ENCODE measurements at regions not wholly inside any gene's neighbourhood (a gene's known extent, or its start where the extent isn't known, plus 50 kb on each side); places are given as distances from the start of the nearest gene placed in this dataset.
"Not testable (repeated sequence)": the region's sequence is repeated elsewhere in the genome, so short reads cannot be mapped to it uniquely, and the experiment has no call there.

GRCh38 chr2:125224830-125225229 lies 1199.7 kb downstream of the CNTNAP5 start:
- no peak for ATAC-seq

GRCh38 chr2:125227843-125228392 lies 1202.8 kb downstream of the CNTNAP5 start:
- ATAC-seq: no peak

DNA sequence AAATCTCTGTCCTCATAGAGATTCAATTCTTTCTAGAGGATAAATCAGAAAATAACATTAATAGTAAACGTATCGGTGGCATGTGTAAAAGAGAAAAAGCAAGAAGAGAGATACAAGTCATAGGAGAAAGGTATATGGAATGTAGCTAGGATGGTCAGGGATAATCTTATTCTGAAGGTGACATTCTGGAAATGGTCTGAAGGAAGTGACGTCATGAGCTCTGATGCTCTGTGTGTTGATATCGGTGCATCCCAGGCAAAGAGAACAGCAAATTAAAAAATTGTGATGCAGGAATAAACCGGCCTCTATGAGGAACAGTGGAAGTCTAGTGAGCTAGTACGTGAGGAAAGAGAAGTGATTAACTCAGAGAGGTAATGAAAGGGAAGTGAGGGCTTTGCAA lies 1215.8 kb downstream of the CNTNAP5 start:
- ATAC-seq: no peak

- ATAC-seq: no peak
Observed at GRCh38 chr2:125243074-125243473, 1218.0 kb downstream of the CNTNAP5 start.

DNA sequence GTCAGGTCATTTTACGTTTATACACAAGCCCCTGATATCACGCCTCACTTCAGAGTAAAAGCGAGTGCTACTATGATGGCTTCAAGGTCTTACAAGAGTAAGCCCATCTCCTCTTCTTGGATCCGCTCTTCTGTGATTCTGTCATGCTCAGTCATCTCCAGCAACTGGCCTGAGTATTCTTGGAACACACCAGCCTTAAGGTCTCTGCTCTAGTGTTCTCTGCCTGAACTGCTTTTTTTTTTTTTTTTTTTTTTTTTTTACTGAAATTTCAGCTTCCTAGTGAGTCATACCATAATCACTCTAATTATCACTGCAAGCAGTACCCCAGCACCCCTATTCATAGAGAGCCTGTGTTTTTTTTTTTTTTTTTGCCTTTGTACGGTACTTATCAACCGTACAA lies 1228.9 kb downstream of the CNTNAP5 start:
- no peak for ATAC-seq

GRCh38 chr2:125259451-125259850 lies 1234.4 kb downstream of the CNTNAP5 start:
- ATAC-seq: no peak

DNA sequence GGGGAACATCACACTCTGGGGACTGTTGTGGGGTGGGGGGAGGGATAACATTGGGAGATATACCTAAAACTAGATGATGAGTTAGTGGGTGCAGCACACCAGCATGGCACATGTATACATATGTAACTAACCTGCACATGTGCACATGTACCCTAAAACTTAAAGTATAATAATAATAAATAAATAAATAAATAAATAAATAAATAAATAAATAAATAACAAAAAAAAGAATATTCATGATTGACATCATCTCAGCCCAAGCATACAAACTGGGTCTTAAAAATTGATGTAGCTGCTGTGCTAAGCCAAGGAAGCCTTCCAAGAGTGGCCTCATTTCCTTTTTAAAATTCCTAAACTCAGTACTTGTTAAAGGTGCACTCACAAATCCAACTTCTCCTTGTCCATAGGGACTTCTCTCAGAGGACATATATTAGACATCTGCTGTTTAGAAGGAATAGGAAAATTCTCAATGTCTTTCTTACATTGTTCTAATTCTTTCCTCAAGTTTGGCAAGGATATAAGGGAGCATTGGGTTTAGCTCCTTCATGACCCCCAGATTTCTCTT lies 1235.4 kb downstream of the CNTNAP5 start:
- not testable (repeated sequence) for ATAC-seq

DNA sequence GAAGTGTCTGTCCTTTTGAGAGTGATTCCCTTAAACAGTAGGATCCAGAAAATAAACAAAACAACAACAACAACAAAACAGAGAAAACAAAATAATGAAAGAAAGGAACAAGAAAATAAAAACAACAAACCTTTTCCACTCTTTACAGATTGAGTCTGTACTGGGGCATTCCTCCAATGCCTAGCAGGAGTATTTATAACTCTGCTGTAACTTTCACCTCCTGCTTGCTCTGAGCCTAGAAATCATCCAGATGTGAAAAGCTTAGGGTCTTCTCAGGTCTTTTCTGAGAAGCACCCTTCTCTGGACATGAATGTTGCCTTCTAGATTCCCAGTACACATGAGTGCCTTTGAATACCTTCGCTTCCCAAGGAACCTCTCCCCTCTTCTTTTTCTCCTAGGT lies 1239.4 kb downstream of the CNTNAP5 start:
- ATAC-seq: no peak

DNA sequence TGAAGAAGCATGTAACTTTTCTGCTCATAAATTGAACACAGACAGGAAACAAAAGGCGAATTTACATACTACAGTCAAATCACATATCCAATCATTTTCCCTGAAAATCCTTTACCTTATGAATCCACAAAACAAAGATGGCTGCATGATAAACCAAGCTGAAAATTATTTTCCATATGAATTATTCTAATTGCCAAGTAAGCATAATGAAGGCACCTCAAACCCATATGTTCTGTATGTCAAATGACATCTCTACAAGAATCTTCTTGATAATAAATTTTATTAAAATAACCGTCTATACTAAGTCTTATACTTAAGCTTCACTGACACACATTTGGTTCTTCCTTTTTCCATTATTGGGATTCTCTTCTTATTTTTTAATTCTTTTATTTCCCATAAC lies 1242.6 kb downstream of the CNTNAP5 start:
- ATAC-seq: no peak

- no peak for ATAC-seq
Observed at GRCh38 chr2:125272651-125273050, 1247.6 kb downstream of the CNTNAP5 start.

GRCh38 chr2:125274718-125275117 lies 1249.6 kb downstream of the CNTNAP5 start:
- no peak for ATAC-seq

GRCh38 chr2:125280265-125280664 lies 1255.2 kb downstream of the CNTNAP5 start:
- no peak for ATAC-seq

GRCh38 chr2:125281242-125281641 lies 1256.2 kb downstream of the CNTNAP5 start:
- ATAC-seq: no peak

DNA sequence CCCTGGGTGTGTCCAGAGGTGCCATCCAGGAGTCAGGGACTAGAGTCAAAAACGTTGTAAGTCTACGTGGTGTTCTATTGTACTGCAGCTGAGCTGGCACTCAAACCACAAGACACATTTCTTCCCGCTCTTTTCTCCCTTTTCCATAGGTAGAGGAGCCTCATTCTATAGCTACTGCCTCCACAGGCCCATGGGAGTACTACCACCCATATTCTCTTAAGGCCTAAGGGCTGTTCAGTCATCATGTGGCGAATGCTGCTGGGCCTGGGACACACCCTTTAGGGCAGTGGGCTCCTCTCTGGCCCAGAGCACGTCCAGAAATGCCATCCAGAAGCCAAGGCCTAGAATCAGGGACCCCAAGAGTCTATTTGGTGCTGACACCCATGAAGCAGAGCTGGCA lies 1271.7 kb downstream of the CNTNAP5 start:
- ATAC-seq: no peak

- no peak for ATAC-seq
Observed at GRCh38 chr2:125310657-125311364, 1285.7 kb downstream of the CNTNAP5 start.

DNA sequence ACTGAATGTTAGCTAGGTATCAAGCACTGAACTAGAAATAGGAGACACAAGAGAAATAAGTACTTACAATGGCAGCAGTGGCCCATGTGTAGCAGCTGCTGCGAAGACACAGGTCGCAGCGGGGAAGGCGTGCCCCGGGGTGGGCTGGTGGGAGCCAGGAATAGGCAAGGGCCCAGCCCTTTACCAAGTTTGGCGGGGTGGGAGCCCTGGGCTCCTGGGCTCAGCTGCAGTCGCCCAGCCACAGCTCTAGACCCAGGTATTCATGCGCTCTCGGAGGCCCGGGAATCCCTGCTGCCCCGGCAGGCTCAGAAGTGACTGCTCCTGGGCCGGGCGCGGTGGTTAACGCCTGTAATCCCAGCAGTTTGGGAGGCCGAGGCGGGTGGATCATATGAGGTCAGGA lies 1287.3 kb downstream of the CNTNAP5 start:
- no peak for ATAC-seq

DNA sequence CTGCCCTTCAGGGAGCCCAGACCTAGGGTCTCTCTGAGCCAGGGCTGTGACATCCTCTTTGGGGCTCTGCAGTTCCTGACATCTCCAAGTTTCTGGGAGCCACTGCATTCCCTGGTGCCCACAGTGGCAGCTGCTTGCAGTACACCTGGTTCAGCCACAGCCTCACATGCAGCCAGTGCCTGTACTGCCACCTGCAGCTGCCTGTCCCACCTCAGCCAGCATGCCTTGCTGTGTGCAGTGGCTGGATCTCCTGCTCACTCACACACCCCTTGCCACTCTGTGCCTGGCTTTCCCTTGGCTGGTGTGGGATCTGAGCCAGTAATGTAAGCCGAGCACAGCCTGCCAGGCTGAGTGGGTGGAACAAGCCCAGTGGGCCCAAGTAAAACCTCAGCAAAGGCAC lies 1288.7 kb downstream of the CNTNAP5 start:
- ATAC-seq: no peak

GRCh38 chr2:125318740-125319139 lies 1293.7 kb downstream of the CNTNAP5 start:
- ATAC-seq: no peak

DNA sequence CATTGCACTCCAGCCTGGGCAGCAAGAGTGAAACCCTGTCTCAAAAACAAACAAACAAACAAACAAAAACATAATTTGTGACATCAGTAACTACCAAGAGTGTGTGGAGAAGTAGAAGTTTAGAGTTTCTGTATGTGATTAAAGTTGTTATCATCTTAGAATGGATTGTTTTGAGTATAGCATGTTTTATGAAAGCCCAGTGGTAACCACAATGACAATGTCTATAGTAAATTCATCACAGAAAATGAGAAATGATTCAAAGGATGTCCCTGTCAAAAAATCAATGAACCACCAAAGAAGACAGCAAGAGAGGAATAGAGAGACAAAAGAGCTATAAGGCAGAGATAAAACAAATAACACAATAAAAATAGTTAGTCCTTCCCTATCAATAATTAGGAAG lies 1299.2 kb downstream of the CNTNAP5 start:
- ATAC-seq: no peak

DNA sequence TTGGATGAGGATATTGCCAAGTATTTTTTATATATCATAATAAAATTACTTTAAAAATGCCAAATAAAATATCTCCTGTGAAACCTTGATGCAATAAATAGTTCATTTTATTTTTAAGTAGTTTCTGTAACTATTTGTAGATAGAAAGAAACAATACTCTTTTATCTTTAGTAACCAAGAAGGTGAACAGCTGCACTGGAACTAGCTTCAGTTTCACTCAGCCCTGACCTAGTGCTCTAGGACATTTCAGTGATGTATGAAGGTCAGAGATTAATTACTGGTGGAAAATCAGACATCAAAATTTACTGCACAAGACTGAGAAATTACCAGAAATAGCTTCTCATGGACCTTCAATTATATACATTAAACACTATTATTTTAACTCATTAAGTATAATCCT lies 1305.0 kb downstream of the CNTNAP5 start:
- no peak for ATAC-seq

GRCh38 chr2:125341353-125341752 lies 1314.6 kb upstream of the GYPC start:
- ATAC-seq: no peak

- not testable (repeated sequence) for ATAC-seq
Observed at GRCh38 chr2:125353542-125353941, 1302.4 kb upstream of the GYPC start.

- ATAC-seq: no peak
Observed at GRCh38 chr2:125364192-125364983, 1291.6 kb upstream of the GYPC start.

GRCh38 chr2:125364984-125365265 lies 1291.0 kb upstream of the GYPC start:
- ATAC-seq: no peak

All from activated CD4-positive, CD25-positive, alpha-beta regulatory T cell treated with anti-CD3 and anti-CD28 coated beads, Interleukin-2, amount 50 U/mL, for 24 hours (primary cell).